ENCODE measurements at regions not wholly inside any gene's neighbourhood (a gene's known extent, or its start where the extent isn't known, plus 50 kb on each side); places are given as distances from the start of the nearest gene placed in this dataset.
"Not testable (repeated sequence)": the region's sequence is repeated elsewhere in the genome, so short reads cannot be mapped to it uniquely, and the experiment has no call there.

DNA sequence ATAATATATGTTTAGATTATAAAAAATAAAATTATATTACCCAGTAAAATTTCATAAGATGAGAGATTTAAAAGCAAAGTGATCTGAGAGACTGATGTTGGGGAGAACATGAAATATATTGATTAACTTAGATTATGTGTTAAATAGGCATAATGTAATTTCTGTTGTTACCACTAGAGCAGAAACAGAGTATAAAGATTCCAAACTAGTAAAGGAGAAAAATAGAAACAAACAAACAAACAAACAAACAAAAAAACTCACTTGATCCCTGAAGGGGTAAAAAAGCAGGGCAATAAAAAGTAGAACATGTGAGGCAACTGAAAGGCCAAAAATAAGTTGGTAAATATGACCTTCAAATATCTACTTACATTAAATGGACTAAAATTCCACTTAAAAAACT is 640.4 kb upstream of the RGS18 start:
- no peak for DNase-seq
- intact Hi-C loops (cut with DNase I) = no loop called here
- Histone ChIP-seq H3K36me3 (no peaks in the 10 kb centered on the region), H3K9me3 (no peaks in the 10 kb centered on the region), H3K4me3 (no peak overlapping the region), H3K27me3 (no peaks in the 10 kb centered on the region), H3K27ac (no peak overlapping the region), H3K4me1 (no peaks in the 10 kb centered on the region)
- TF ChIP-seq, protein P1, sequence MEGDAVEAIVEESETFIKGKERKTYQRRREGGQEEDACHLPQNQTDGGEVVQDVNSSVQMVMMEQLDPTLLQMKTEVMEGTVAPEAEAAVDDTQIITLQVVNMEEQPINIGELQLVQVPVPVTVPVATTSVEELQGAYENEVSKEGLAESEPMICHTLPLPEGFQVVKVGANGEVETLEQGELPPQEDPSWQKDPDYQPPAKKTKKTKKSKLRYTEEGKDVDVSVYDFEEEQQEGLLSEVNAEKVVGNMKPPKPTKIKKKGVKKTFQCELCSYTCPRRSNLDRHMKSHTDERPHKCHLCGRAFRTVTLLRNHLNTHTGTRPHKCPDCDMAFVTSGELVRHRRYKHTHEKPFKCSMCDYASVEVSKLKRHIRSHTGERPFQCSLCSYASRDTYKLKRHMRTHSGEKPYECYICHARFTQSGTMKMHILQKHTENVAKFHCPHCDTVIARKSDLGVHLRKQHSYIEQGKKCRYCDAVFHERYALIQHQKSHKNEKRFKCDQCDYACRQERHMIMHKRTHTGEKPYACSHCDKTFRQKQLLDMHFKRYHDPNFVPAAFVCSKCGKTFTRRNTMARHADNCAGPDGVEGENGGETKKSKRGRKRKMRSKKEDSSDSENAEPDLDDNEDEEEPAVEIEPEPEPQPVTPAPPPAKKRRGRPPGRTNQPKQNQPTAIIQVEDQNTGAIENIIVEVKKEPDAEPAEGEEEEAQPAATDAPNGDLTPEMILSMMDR (IDR thresholded peaks at IDR 0.05) = no peak
- ATAC-seq = no peak

GRCh38 chr1:191519519-191519918 is 638.7 kb upstream of the RGS18 start:
- no peak overlapping the region for H3K27ac ChIP-seq
- TF ChIP-seq, protein P1 (IDR thresholded peaks at IDR 0.05) = no peak
- H3K36me3 ChIP-seq = no peaks in the 10 kb centered on the region
- DNase-seq (no peak), ATAC-seq (no peak)
- H3K9me3 ChIP-seq = no peaks in the 10 kb centered on the region
- H3K4me1 ChIP-seq = no peaks in the 10 kb centered on the region
- no peak overlapping the region for H3K4me3 ChIP-seq
- H3K27me3 ChIP-seq = no peaks in the 10 kb centered on the region
- intact Hi-C loops (cut with DNase I) = no loop called here

- H3K27me3 ChIP-seq = no peaks in the 10 kb centered on the region
- ATAC-seq (no peak), DNase-seq (no peak)
- no peaks in the 10 kb centered on the region for H3K36me3 ChIP-seq
- intact Hi-C loops (cut with DNase I) = no loop called here
- TF ChIP-seq, protein P1 (IDR thresholded peaks at IDR 0.05) = no peak
- no peaks in the 10 kb centered on the region for H3K9me3 ChIP-seq
- H3K27ac ChIP-seq = no peak overlapping the region
- H3K4me3 ChIP-seq = no peak overlapping the region
- H3K4me1 ChIP-seq = no peaks in the 10 kb centered on the region
Measured at GRCh38 chr1:191520345-191520744, 637.9 kb upstream of the RGS18 start.

GRCh38 chr1:191525944-191526343 is 632.3 kb upstream of the RGS18 start:
- ATAC-seq; intact Hi-C loops (cut with DNase I); DNase-seq: not testable (repeated sequence)

DNA sequence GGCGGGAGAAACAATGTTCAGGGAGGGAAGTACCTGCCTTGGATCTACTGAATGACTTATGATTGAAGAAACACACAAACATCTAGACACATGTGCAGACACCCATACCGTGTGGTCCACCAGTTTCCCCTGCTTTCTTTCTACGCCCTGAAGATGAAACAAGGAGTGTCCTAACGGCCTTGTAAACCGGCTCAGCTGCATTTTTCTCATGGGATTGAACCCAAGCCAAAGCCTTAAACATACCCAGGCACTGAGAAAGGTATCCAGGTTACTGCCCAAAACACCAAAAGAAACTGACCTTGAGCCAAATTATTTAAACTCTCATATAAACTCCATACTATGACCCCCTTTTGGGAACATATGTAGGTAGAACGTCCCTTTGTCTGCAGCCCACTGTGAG is 630.0 kb upstream of the RGS18 start:
- no peak for ATAC-seq
- Histone ChIP-seq H3K36me3 (no peaks in the 10 kb centered on the region), H3K4me3 (no peak overlapping the region), H3K27ac (no peak overlapping the region), H3K27me3 (no peaks in the 10 kb centered on the region), H3K4me1 (no peaks in the 10 kb centered on the region), H3K9me3 (no peaks in the 10 kb centered on the region)
- intact Hi-C loops (cut with DNase I) = no loop called here
- TF ChIP-seq, protein P1 (IDR thresholded peaks at IDR 0.05) = no peak
- DNase-seq = no peak

More at GRCh38 chr1:191525944-191526343, 632.3 kb upstream of the RGS18 start:
- not testable (repeated sequence) for H3K4me1 ChIP-seq, H3K9me3 ChIP-seq, H3K27ac ChIP-seq, H3K27me3 ChIP-seq, H3K4me3 ChIP-seq, H3K36me3 ChIP-seq

- no peaks in the 10 kb centered on the region for H3K4me1 ChIP-seq
- no peaks in the 10 kb centered on the region for H3K36me3 ChIP-seq
- intact Hi-C loops (cut with DNase I) = no loop called here
- H3K9me3 ChIP-seq = no peaks in the 10 kb centered on the region
- TF ChIP-seq, protein P1 (IDR thresholded peaks at IDR 0.05) = no peak
- no peaks in the 10 kb centered on the region for H3K27me3 ChIP-seq
- ATAC-seq (no peak), DNase-seq (no peak)
- no peak overlapping the region for H3K4me3 ChIP-seq
- H3K27ac ChIP-seq = no peak overlapping the region
Measured at GRCh38 chr1:191530928-191531327, 627.3 kb upstream of the RGS18 start.
